ENCODE measurements at regions not wholly inside any gene's neighbourhood (a gene's known extent, or its start where the extent isn't known, plus 50 kb on each side); places are given as distances from the start of the nearest gene placed in this dataset.
"Not testable (repeated sequence)": the region's sequence is repeated elsewhere in the genome, so short reads cannot be mapped to it uniquely, and the experiment has no call there.

DNA sequence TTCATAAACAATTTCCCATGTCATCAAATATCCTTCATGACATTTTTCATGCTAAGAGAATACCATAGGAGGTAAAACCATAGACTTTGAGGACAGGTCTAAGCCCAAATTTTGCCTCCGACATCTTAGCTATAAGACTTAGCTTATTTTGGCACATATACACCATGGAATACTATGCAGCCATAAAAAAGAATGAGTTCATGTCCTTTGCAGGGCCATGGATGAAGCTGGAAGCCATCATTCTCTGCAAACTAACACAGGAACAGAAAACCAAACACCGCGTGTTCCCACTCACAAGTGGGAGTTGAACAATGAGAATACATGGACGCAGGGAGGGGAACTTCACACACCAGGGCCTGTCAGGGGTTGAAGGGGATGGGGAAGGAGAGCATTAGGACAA is 220.0 kb upstream of the CAND1 start:
- not testable (repeated sequence) for TF ChIP-seq YY1 (IDR thresholded peaks at IDR 0.05; ENCODE audit: insufficient read depth, insufficient read length); ZNF274 (IDR thresholded peaks at IDR 0.05; ENCODE audit: low read depth, low read length)

Data from NT2/D1 (cell line).